HFF-Myc (cell line): ENCODE measurements at regions not wholly inside any gene's neighbourhood (a gene's known extent, or its start where the extent isn't known, plus 50 kb on each side); places are given as distances from the start of the nearest gene placed in this dataset.

Experiments
- DNase-seq: peaks from one replicate; pipeline ENCODE4 v3.0.0-alpha.2; 2011; ENCODE audit warnings: low read depth; ENCODE audit errors: extremely low read depth
- H3K4me3 ChIP-seq: replicated peaks from 2 replicates; pipeline ENCODE4 v1.5.1; 2011; ENCODE audit warnings: low read depth, mild to moderate bottlenecking, control low read depth, low read length
- TF ChIP-seq, protein P1 (sequence below): IDR thresholded peaks from 2 replicates; pipeline ENCODE4 v1.5.1; 2012; ENCODE audit warnings: mild to moderate bottlenecking, low read depth, low read length, control low read depth; ENCODE audit errors: missing control alignments

GRCh38 chr14:30431552-30431951 is 127.4 kb upstream of the G2E3 start:
- DNase-seq, result no peak
- TF ChIP-seq, protein P1, sequence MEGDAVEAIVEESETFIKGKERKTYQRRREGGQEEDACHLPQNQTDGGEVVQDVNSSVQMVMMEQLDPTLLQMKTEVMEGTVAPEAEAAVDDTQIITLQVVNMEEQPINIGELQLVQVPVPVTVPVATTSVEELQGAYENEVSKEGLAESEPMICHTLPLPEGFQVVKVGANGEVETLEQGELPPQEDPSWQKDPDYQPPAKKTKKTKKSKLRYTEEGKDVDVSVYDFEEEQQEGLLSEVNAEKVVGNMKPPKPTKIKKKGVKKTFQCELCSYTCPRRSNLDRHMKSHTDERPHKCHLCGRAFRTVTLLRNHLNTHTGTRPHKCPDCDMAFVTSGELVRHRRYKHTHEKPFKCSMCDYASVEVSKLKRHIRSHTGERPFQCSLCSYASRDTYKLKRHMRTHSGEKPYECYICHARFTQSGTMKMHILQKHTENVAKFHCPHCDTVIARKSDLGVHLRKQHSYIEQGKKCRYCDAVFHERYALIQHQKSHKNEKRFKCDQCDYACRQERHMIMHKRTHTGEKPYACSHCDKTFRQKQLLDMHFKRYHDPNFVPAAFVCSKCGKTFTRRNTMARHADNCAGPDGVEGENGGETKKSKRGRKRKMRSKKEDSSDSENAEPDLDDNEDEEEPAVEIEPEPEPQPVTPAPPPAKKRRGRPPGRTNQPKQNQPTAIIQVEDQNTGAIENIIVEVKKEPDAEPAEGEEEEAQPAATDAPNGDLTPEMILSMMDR, result no peak
- no peak overlapping the region for H3K4me3 ChIP-seq

- DNase-seq, result no peak
- no peak overlapping the region for H3K4me3 ChIP-seq
- TF ChIP-seq, protein P1, result no peak
Measured at GRCh38 chr14:30440961-30441360, 118.0 kb upstream of the G2E3 start.

DNA sequence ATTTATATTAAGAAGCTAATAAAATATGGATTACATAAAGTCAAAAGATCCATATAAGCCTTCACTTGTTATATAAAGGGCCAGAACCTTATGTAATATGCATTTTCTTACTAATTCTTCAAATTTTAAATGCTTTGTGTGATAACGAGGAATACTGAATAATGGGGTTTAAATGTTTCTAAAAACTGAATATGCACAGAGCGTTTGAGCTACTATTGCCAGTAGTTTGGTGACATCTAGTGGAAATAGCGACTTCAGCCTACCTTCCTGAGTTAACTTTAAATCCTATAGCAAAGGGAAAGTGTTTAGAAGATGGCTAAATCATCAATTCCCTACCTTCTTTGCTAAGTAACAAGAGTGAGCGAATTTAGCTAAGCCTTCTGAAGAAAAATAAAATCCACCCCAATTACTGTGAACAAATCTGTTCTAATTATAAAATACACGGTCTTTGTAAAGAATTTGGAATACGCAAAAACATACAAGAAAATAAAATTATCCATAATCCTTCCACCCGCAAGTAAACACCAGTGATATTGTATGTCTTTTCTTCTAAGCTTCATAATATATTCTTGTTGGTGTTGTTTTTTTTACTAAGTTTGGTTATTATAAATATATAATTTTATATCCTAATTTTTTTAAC is 115.5 kb upstream of the G2E3 start:
- H3K4me3 ChIP-seq, result no peak overlapping the region
- TF ChIP-seq, protein P1, result peak; percentile 12
- peak; percentile 6 for DNase-seq

DNA sequence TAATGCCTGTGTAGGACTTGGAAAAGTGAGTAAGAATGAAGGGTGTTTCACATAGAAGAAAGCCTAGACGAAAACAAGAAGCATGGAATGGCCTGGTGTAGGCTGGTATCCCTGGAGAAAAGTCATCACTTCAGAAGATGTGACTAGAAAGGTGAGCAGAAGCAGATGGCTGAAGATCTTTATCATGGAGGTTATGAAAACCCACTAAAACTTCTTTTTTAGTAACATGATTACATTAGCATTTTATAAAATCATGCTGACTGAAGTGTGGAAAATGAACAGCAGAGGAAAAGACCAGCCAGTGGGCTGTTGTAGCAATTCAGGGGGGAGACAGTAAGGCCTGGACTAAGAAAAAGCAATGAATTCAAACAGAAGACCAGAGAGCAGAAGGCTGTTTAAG is 114.5 kb upstream of the G2E3 start:
- no peak for DNase-seq
- TF ChIP-seq, protein P1, result no peak
- no peak overlapping the region for H3K4me3 ChIP-seq

- DNase-seq, result no peak
- TF ChIP-seq, protein P1, result no peak
- H3K4me3 ChIP-seq, result no peak overlapping the region
Measured at GRCh38 chr14:30445011-30445793, 113.8 kb upstream of the G2E3 start.

DNA sequence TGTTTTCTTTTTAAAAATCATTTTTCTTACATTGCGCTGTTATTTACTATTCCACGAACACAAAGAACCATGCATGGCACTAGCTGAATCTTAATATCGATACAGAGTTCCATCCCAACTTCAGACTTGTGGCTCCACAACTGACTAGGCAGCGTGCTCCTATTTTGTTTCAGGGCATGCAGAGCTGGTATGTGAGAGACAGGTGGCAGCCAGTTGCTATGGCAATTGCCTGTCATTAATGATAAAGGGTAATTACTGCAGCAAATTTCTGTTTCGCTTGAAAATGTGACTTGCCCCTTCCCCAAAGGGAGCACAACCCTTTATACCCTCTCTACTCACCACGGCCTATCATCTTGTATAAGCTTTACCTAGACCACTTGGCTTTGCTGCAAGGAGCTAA is 113.1 kb upstream of the G2E3 start:
- DNase-seq, result no peak
- no peak overlapping the region for H3K4me3 ChIP-seq
- TF ChIP-seq, protein P1, result no peak
